Activated CD4-positive, alpha-beta T cell treated with anti-CD3 and anti-CD28 coated beads, Interleukin-2, Interleukin-6, amounts not matched to agents 100 ng/mL and 50 ng/mL, durations not matched to agents 16 hours and 8 hours (primary cell): ENCODE measurements at regions not wholly inside any gene's neighbourhood (a gene's known extent, or its start where the extent isn't known, plus 50 kb on each side); places are given as distances from the start of the nearest gene placed in this dataset.
"Not testable (repeated sequence)": the region's sequence is repeated elsewhere in the genome, so short reads cannot be mapped to it uniquely, and the experiment has no call there.

Experiments used
- DNase-seq: peaks from one replicate; pipeline ENCODE4 v3.0.0-alpha.2; 2020

DNA sequence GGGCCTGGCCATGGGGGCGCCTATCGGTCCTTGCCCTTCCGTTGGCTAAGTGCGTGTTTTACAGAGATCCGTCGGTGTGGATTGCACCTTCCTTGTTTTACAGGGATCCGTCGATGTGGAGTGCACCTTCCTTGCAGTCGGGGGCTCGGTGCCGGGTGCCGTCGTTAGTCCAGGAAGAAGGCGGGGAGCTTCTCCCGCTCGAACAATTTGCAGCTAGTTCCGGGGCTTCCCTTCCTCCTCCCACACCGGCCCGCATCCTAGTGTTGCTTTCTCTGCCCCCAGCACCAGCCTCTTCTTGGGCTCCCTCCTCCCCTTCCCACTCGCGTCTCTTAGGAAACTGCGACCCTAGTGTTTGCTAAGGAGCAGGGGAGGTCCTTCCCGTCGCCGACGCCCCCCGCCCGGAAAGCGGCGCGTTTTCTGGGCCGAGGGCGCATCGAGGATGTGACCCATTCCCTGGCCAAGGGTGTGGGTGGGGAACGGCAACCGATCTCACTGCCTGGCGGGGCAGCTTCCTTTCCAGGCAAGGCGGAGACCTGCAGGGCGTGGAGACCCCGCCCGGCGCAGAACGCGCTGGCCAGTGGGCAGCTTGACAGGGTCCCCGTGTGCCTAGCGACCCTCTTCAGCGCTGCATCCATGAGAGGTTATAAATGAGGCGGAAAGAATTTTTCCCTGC, 75.7 kb upstream of the ZNF91 start:
- no peak for DNase-seq

DNA sequence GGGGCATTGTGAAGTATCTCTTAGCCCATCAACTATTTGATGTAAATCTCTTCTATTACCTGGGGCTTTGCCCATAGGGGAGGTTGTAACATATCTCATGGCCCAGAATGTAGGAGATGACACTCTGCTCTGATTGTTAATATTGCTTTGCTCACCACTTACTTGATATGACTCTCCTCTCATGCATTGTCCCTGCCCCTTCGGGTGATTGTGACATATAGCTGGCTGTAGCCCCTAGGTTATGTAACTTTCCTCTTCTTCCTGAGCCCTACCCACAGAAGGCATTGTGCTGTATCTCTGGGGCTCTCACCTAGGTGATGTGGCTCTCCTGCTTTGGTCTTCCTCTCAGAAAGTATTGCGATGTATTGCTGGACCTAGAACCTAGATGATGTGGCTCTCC, 69.1 kb upstream of the ZNF91 start:
- not testable (repeated sequence) for DNase-seq

DNA sequence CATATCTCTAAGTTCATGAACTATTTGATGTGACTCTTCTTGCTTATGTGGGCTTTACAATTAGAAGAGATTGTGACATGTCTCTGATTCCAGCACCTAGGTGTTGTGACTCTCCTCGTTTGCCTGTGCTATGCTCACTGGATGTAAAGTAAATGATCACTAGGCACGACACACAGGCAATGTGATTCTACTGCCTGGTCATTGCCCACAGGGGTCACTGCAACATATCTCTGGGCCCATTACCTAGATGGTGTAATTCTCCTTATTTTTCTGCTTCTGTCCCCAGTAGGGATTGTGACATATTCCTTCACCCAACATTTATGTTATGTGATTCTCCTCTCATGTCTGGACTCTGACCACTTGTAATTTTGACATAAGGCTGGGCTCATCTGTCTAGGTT, 65.8 kb upstream of the ZNF91 start:
- no peak for DNase-seq

DNA sequence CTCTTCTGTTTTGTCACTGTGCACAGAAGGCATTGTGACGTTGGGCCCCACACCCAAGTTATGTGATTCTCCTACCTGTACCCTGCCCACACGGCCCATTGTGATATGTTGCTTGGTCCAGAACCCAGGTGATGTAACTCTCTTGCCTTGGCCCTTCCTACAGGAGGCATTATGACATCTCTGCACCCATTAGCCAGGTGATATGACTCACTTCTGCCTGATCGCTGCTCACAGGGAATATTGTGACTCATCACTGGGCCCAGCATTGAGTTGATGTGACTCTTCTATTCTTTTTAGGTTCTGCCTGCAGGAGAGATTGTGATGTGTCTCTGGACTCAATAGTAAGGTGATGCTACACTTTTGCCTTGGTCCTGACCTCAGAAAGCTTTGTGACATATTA, 65.4 kb upstream of the ZNF91 start:
- no peak for DNase-seq
